GM21737 (cell line): ENCODE measurements at regions not wholly inside any gene's neighbourhood (a gene's known extent, or its start where the extent isn't known, plus 50 kb on each side); places are given as distances from the start of the nearest gene placed in this dataset.
"Not testable (repeated sequence)": the region's sequence is repeated elsewhere in the genome, so short reads cannot be mapped to it uniquely, and the experiment has no call there.

ENCODE experiments used
- ATAC-seq: cut with Tn5 transposase; IDR thresholded peaks from one replicate; pipeline ENCODE4 v1.9.1; 2021; ENCODE audit warnings: mild to moderate bottlenecking, moderate library complexity; ENCODE audit not compliant: unreplicated experiment

- ATAC-seq = peak; percentile 32
These were observed 103.6 kb upstream of the CHD1 start for GRCh38 chr5:99032234-99033013.

- ATAC-seq = no peak
These were observed 102.2 kb upstream of the CHD1 start for GRCh38 chr5:99030906-99031440.

GRCh38 chr5:99029172-99029571 lies 100.4 kb upstream of the CHD1 start:
- ATAC-seq = no peak

GRCh38 chr5:99028170-99028569 lies 99.4 kb upstream of the CHD1 start:
- ATAC-seq = not testable (repeated sequence)

- no peak for ATAC-seq
These were observed 96.7 kb upstream of the CHD1 start for GRCh38 chr5:99025298-99026045.

- no peak for ATAC-seq
These were observed 94.5 kb upstream of the CHD1 start for GRCh38 chr5:99023330-99023729.

- no peak for ATAC-seq
These were observed 93.4 kb upstream of the CHD1 start for GRCh38 chr5:99022250-99022649.

GRCh38 chr5:99020698-99021048 lies 91.9 kb upstream of the CHD1 start:
- no peak for ATAC-seq

GRCh38 chr5:99019812-99020697 lies 91.2 kb upstream of the CHD1 start:
- peak; percentile 48 for ATAC-seq

- no peak for ATAC-seq
These were observed 90.4 kb upstream of the CHD1 start for GRCh38 chr5:99019254-99019653.

- no peak for ATAC-seq
These were observed 81.5 kb upstream of the CHD1 start for GRCh38 chr5:99010294-99010693.

GRCh38 chr5:99008009-99008408 lies 79.2 kb upstream of the CHD1 start:
- not testable (repeated sequence) for ATAC-seq

- ATAC-seq = no peak
These were observed 76.7 kb upstream of the CHD1 start for GRCh38 chr5:99005506-99005905.

GRCh38 chr5:99004960-99005359 lies 76.2 kb upstream of the CHD1 start:
- ATAC-seq = peak; percentile 99

GRCh38 chr5:99000876-99001275 lies 72.1 kb upstream of the CHD1 start:
- no peak for ATAC-seq

GRCh38 chr5:99000221-99000620 lies 71.4 kb upstream of the CHD1 start:
- no peak for ATAC-seq

- ATAC-seq = no peak
These were observed 70.8 kb upstream of the CHD1 start for GRCh38 chr5:98999631-99000030.

- no peak for ATAC-seq
These were observed 68.2 kb upstream of the CHD1 start for GRCh38 chr5:98997000-98997399.

GRCh38 chr5:98994611-98995010 lies 65.8 kb upstream of the CHD1 start:
- ATAC-seq = no peak

- ATAC-seq = no peak
These were observed 64.7 kb upstream of the CHD1 start for GRCh38 chr5:98993512-98993911.

- no peak for ATAC-seq
These were observed 63.7 kb upstream of the CHD1 start for GRCh38 chr5:98992552-98992951.
